Natural killer cell (primary cell): ENCODE measurements at regions not wholly inside any gene's neighbourhood (a gene's known extent, or its start where the extent isn't known, plus 50 kb on each side); places are given as distances from the start of the nearest gene placed in this dataset.

Source experiments
- ATAC-seq, 3 donors: fragments of 150-1000 bp in 2 of 3; fragments of 200-7000 bp in 1 of 3; cut with Tn5 transposase; 1 replicate in 1 of 3; 2 replicates in 2 of 3; pipeline ENCODE4 v1.10.0; 2021; ENCODE audit warnings: mild to moderate bottlenecking in 2 of 3, moderate library complexity in 2 of 3
- DNase-seq, 2 donors: peaks; one replicate each; pipeline versions ENCODE4 v3.0.0 to v3.0.0-alpha.2; 2013 to 2021; ENCODE audit warnings: mixed read lengths in 1 of 2
- H3K27ac ChIP-seq: one replicate; pipeline ENCODE4 v1.5.1; 2013; ENCODE audit warnings: mild to moderate bottlenecking, low read length
- H3K27me3 ChIP-seq: one replicate; pipeline ENCODE4 v1.6.1; 2013; ENCODE audit warnings: low read length; ENCODE audit not compliant: control insufficient read depth, insufficient read depth
- H3K36me3 ChIP-seq: one replicate; pipeline ENCODE4 v1.6.1; 2013; ENCODE audit warnings: low read length; ENCODE audit not compliant: control insufficient read depth, insufficient read depth
- H3K4me1 ChIP-seq: one replicate; pipeline ENCODE4 v1.6.1; 2013; ENCODE audit warnings: low read length; ENCODE audit not compliant: control insufficient read depth, insufficient read depth
- H3K4me3 ChIP-seq: one replicate; pipeline ENCODE4 v1.5.1; 2013; ENCODE audit warnings: low read length
- H3K9me3 ChIP-seq: one replicate; pipeline ENCODE4 v1.6.1; 2013; ENCODE audit warnings: low read length; ENCODE audit not compliant: control insufficient read depth, insufficient read depth
- H3K27ac Mint-ChIP-seq, 2 donors: one replicate each; pipeline ENCODE4 v1.8.0; 2022; ENCODE audit warnings: mild to moderate bottlenecking in 2 of 2, mixed read lengths in 2 of 2, moderate library complexity in 1 of 2
- H3K27me3 Mint-ChIP-seq, 2 donors: one replicate each; pipeline ENCODE4 v1.8.0; 2022; ENCODE audit warnings: low read depth in 2 of 2, mixed read lengths in 2 of 2
- H3K36me3 Mint-ChIP-seq: one replicate; pipeline ENCODE4 v1.8.0; 2022; ENCODE audit warnings: mixed read lengths
- H3K4me1 Mint-ChIP-seq, 2 donors: one replicate each; pipeline ENCODE4 v1.8.0; 2022; ENCODE audit warnings: mixed read lengths in 2 of 2
- H3K4me3 Mint-ChIP-seq: one replicate; pipeline ENCODE4 v1.8.0; 2022; ENCODE audit warnings: mild to moderate bottlenecking, moderate library complexity, mixed read lengths
- H3K9me3 Mint-ChIP-seq, 2 donors: one replicate each; pipeline ENCODE4 v1.8.0; 2022; ENCODE audit warnings: mixed read lengths in 2 of 2
- WGBS: methylation state at CpG from one replicate; pipeline ENCODE4 v1.1.7; 2013; ENCODE audit warnings: missing lambda C conversion rate; ENCODE audit not compliant: insufficient coverage; 5-methylcytosine and 5-hydroxymethylcytosine counted together
- intact Hi-C: fragments of 100-400 bp; cut with micrococcal nuclease; formaldehyde crosslinking; loops from one replicate; pipeline ENCODE4 v1.14.2; 2022
- TF ChIP-seq, protein P1 (sequence below): fragments of 200-600 bp; IDR thresholded peaks from one replicate; pipeline ENCODE4 v1.8.0; 2022; ENCODE audit warnings: antibody characterized with exemption

DNA sequence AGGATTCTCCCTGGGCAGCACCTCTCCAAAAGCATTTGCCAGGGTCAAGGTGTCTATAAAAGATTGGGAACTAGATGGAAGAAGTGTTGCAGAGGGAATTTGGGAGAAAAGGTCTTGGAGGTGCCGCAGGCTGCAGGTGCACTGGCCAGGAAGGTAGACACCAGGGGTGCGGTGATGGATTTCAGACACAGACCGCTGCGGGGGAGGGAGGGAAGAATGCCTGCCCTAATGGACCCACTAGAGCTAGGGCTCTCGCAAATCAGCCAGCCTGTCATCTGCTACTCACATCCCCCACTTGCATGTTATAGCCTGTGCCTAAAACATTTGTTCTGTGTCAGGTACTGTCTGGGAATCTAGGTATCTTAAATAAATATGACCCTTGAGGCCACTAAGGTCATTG is 193.6 kb upstream of the SLC24A3 start:
- H3K27me3 Mint-ChIP-seq: no peaks in the 10 kb centered on the region
- Histone ChIP-seq H3K4me1 (no peaks in the 10 kb centered on the region), H3K36me3 (no peaks in the 10 kb centered on the region), H3K9me3 (no peaks in the 10 kb centered on the region), H3K27me3 (no peaks in the 10 kb centered on the region), H3K4me3 (no peak overlapping the region), H3K27ac (no peak overlapping the region)
- ATAC-seq: no peak
- H3K9me3 Mint-ChIP-seq: no peaks in the 10 kb centered on the region
- TF ChIP-seq, protein P1, sequence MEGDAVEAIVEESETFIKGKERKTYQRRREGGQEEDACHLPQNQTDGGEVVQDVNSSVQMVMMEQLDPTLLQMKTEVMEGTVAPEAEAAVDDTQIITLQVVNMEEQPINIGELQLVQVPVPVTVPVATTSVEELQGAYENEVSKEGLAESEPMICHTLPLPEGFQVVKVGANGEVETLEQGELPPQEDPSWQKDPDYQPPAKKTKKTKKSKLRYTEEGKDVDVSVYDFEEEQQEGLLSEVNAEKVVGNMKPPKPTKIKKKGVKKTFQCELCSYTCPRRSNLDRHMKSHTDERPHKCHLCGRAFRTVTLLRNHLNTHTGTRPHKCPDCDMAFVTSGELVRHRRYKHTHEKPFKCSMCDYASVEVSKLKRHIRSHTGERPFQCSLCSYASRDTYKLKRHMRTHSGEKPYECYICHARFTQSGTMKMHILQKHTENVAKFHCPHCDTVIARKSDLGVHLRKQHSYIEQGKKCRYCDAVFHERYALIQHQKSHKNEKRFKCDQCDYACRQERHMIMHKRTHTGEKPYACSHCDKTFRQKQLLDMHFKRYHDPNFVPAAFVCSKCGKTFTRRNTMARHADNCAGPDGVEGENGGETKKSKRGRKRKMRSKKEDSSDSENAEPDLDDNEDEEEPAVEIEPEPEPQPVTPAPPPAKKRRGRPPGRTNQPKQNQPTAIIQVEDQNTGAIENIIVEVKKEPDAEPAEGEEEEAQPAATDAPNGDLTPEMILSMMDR: no peak
- no peak for DNase-seq
- intact Hi-C loops: no loop called here
- no peaks in the 10 kb centered on the region for H3K4me1 Mint-ChIP-seq
- H3K36me3 Mint-ChIP-seq: no peaks in the 10 kb centered on the region
- no peak overlapping the region for H3K4me3 Mint-ChIP-seq
- 98% methylated on average over 4 of the region's 5 CpGs for whole genome bisulfite sequencing
- H3K27ac Mint-ChIP-seq: no peak overlapping the region

DNA sequence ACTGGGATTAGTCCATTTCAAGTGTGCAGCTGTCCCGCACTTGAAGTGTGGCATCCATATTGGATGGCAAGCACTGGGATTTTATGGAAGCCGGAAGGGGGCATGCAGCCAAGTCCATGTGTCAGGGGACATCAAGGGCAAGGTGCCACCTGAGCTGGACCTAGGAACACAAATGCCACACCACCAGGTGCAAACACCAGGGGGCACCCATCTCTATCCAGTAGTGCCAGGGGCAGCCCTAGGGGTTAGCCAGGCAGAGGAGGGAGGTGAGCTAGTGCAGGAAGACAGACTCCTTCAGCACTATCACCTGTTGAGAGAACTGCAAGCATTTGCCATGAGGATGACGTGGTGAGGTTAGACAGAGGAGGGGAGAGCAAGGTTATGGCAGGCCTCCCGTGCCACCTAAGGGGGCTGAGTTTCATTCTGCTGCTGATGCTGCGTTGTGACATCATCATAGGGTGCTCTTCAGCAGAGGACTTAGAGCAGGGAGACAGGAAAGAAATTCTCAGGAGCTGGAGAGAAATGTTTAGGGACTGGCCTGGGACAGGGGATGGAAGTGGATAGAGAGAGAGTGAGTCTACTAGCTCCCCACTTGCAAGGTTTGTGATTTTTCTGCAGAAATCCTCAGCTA is 192.6 kb upstream of the SLC24A3 start:
- Histone ChIP-seq H3K27ac (no peak overlapping the region), H3K9me3 (no peaks in the 10 kb centered on the region), H3K4me1 (no peaks in the 10 kb centered on the region), H3K4me3 (no peak overlapping the region), H3K36me3 (no peaks in the 10 kb centered on the region), H3K27me3 (no peaks in the 10 kb centered on the region)
- intact Hi-C loops: no loop called here
- 90% methylated on average over 5 of the region's 5 CpGs for WGBS
- H3K27me3 Mint-ChIP-seq: no peaks in the 10 kb centered on the region
- H3K27ac Mint-ChIP-seq: no peak overlapping the region
- ATAC-seq: no peak
- no peak overlapping the region for H3K4me3 Mint-ChIP-seq
- no peaks in the 10 kb centered on the region for H3K4me1 Mint-ChIP-seq
- no peak for DNase-seq
- no peaks in the 10 kb centered on the region for H3K9me3 Mint-ChIP-seq
- no peaks in the 10 kb centered on the region for H3K36me3 Mint-ChIP-seq
- TF ChIP-seq, protein P1: no peak

DNA sequence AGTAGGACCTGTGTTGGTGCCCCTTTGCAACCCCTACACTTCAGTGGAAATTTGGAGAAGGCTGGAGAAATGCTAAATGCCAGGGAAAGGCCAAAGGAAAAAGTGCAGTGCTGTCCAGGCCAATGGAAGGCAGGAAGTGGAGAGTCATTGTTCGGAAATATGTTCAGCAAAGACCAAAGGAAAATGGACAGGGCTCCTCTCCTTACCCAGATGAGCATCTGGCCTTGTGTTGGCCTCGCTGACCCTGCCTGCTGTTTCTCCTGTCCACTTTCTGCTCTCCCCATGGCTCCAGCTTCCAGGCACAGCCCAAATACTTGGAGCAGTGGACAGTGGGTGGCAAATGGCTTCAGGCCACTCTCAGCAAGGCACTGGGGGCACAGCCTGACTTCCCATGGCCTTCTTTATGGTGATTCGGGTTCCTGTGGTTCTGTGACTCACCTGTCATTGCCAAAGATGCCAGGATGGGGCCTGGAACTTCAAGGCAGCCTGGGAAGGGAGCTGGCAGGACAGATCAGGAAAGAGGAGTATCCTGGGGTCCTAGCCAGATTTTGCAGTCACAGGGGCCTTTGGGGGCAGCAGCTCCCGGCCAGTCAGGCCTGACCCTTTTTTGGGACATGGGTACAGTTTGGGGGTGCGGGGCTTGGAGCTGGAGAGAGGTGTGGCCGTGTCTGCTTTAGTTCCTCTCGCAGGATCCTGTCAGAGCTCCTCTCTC is 190.9 kb upstream of the SLC24A3 start:
- Mint-ChIP-seq H3K9me3 (no peaks in the 10 kb centered on the region), H3K27me3 (no peaks in the 10 kb centered on the region), H3K27ac (no peak overlapping the region), H3K36me3 (no peaks in the 10 kb centered on the region), H3K4me3 (no peak overlapping the region), H3K4me1 (no peaks in the 10 kb centered on the region)
- WGBS: 66% methylated on average over 5 of the region's 7 CpGs
- H3K27me3 ChIP-seq: no peaks in the 10 kb centered on the region
- TF ChIP-seq, protein P1: no peak
- H3K4me1 ChIP-seq: no peaks in the 10 kb centered on the region
- intact Hi-C loops: no loop called here
- H3K4me3 ChIP-seq: no peak overlapping the region
- H3K27ac ChIP-seq: no peak overlapping the region
- DNase-seq: no peak
- ATAC-seq: no peak
- H3K36me3 ChIP-seq: no peaks in the 10 kb centered on the region
- no peaks in the 10 kb centered on the region for H3K9me3 ChIP-seq

DNA sequence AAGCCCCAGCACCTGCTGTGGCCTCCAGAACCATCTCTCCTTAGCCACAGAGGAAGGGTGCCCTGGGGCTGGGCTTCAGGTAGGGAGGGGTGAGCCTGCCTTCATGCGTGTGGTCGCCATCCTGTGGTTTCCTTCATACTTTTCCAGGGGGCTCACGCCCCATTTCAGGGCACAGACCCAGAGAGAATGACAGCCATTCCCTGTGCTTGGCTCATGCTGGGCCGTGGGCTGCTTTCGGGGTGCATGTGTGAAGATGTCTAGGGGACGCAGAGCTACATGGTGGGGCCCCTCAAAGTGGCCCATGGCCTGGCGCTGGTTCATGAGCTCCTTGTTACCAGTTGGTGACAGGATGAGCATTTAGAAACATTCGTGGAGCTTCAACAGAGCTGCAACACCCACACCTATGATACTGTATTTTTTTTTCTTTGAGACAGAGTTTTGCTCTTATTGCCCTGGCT is 190.3 kb upstream of the SLC24A3 start:
- H3K36me3 ChIP-seq: no peaks in the 10 kb centered on the region
- Mint-ChIP-seq H3K4me3 (no peak overlapping the region), H3K4me1 (no peaks in the 10 kb centered on the region), H3K27me3 (no peaks in the 10 kb centered on the region), H3K9me3 (no peaks in the 10 kb centered on the region), H3K36me3 (no peaks in the 10 kb centered on the region), H3K27ac (no peak overlapping the region)
- TF ChIP-seq, protein P1: no peak
- WGBS: 46% methylated on average over 8 of the region's 8 CpGs
- ATAC-seq (no peak), DNase-seq (no peak)
- H3K4me3 ChIP-seq: no peak overlapping the region
- H3K4me1 ChIP-seq: no peaks in the 10 kb centered on the region
- no peaks in the 10 kb centered on the region for H3K9me3 ChIP-seq
- H3K27me3 ChIP-seq: no peaks in the 10 kb centered on the region
- intact Hi-C loops: no loop called here
- H3K27ac ChIP-seq: no peak overlapping the region
